ENCODE measurements at regions not wholly inside any gene's neighbourhood (a gene's known extent, or its start where the extent isn't known, plus 50 kb on each side); places are given as distances from the start of the nearest gene placed in this dataset.

DNA sequence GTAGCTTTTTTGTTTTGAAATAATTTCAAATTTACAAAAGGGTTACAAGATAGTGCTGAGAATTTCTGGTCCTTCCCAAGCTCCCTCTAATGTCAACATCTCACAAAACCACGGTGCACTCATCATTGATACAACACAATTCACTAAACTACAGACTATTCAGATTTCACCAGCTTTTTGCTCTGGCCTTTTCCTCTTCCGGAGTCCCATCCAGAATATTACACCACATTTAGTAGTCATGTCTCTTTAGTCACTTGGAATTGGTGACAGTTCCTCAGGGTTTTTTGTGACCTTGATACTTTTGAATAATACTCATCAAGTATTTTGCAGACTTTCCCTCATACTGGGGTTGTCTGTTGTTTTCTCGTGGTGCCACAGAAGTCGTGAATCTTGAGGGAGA lies 484.0 kb downstream of the GADD45G start:
- no peak overlapping the region for H3K4ac ChIP-seq (replicated peaks; ENCODE audit: insufficient read length, low read depth, low read length)
- 91% methylated on average over 4 of the region's 4 CpGs; no CpG with 5 or more reads in 1 of the 2 experiments for WGBS, 2 experiments (ENCODE audit: extremely low coverage in 1 of 2, insufficient coverage in 1 of 2, insufficient read length in 1 of 2, insufficient replicate concordance in 2 of 2, low coverage in 1 of 2, low lambda C conversion rate in 2 of 2, missing lambda C conversion rate in 1 of 2)
- H4K8ac ChIP-seq (ENCODE audit: extremely low read depth, insufficient read depth, low read length): no peak overlapping the region
- H2AFZ ChIP-seq (ENCODE audit: low read length): no peak overlapping the region
- FAIRE-seq (no peak), DNase-seq (ENCODE audit: low read depth in 1 of 2, low spot score in 2 of 2) (no peak)
- H3K4me1 ChIP-seq (replicated peaks in 1 of 4; ENCODE audit: control insufficient read depth in 3 of 4, insufficient read depth in 4 of 4, low read length in 3 of 4): peaks cover 2 to 7% (median 3%) of the 10 kb centered on the region in 4 experiments
- no peak overlapping the region for H2BK20ac ChIP-seq (ENCODE audit: low read length)
- CTCF ChIA-PET (ENCODE audit: partially characterized antibody): interaction anchor here (1.5 to 1.7 kb wide), 3 partner anchors 11 to 493 kb away, joined by 3 to 5 read pairs (median 4); no protein-coding TSS in a partner anchor
- H4K20me1 ChIP-seq (replicated peaks in 1 of 2; ENCODE audit: control insufficient read depth in 1 of 2, insufficient read depth in 2 of 2, low read length in 2 of 2): no peaks in the 10 kb centered on the region
- H2BK5ac ChIP-seq (ENCODE audit: low read depth, low read length): no peak overlapping the region
- no peak overlapping the region for H3K4me2 ChIP-seq (ENCODE audit: insufficient read depth in 1 of 2, low read depth in 2 of 2, low read length in 2 of 2)
- H3K27me3 ChIP-seq (replicated peaks in 1 of 4; ENCODE audit: control insufficient read depth in 3 of 4, extremely low read depth in 1 of 4, insufficient read depth in 3 of 4, low read length in 3 of 4): no peaks in the 10 kb centered on the region
- no peaks in the 10 kb centered on the region; the same call in 1 of the 2 replicates for H3K23me2 ChIP-seq (ENCODE audit: low read depth, low read length)
- no peak overlapping the region for H3K27ac ChIP-seq (ENCODE audit: low read depth, low read length)
- no peak overlapping the region for H2BK120ac ChIP-seq (replicated peaks; ENCODE audit: low read depth, low read length)
- no peak overlapping the region for H2BK12ac ChIP-seq (ENCODE audit: low read depth, low read length)
- H2AK5ac ChIP-seq (ENCODE audit: low read depth, low read length): no peak overlapping the region
- no peak overlapping the region for H3K23ac ChIP-seq (ENCODE audit: insufficient read length)
- no peak overlapping the region for H3K18ac ChIP-seq (ENCODE audit: extremely low read depth, low read length)
- no peak overlapping the region for H4K91ac ChIP-seq (replicated peaks; ENCODE audit: insufficient read length, low read length)
- H3K56ac ChIP-seq (replicated peaks; ENCODE audit: insufficient read length, low read depth, low read length): no peak overlapping the region
- H3K36me3 ChIP-seq (ENCODE audit: control insufficient read depth in 2 of 4, insufficient read depth in 4 of 4, low read length in 3 of 4): no peaks in the 10 kb centered on the region
- H3K9me3 ChIP-seq (ENCODE audit: insufficient read depth in 2 of 2, low read depth in 1 of 2, low read length in 1 of 2): no peaks in the 10 kb centered on the region
- no peak overlapping the region for H4K5ac ChIP-seq (ENCODE audit: insufficient read length, low read depth, low read length)
- no peaks in the 10 kb centered on the region for H3K79me2 ChIP-seq (ENCODE audit: control insufficient read depth in 1 of 2, insufficient read depth in 2 of 2, low read length in 2 of 2)
- H3K79me1 ChIP-seq (ENCODE audit: low read depth, low read length): no peaks in the 10 kb centered on the region
- H3K4me3 ChIP-seq (ENCODE audit: extremely low read depth in 1 of 4, insufficient read depth in 2 of 4, low read depth in 3 of 4, low read length in 4 of 4): no peak overlapping the region
- no peak overlapping the region for H3K14ac ChIP-seq (ENCODE audit: insufficient read length)
- POLR2A ChIA-PET (ENCODE audit: partially characterized antibody): no interaction called here
- H3K9ac ChIP-seq (replicated peaks in 1 of 4; ENCODE audit: extremely low read depth in 1 of 4, low read depth in 3 of 4, low read length in 3 of 4): no peak overlapping the region
- H2BK15ac ChIP-seq (ENCODE audit: low read length): no peak overlapping the region
- TF ChIP-seq, protein P1, sequence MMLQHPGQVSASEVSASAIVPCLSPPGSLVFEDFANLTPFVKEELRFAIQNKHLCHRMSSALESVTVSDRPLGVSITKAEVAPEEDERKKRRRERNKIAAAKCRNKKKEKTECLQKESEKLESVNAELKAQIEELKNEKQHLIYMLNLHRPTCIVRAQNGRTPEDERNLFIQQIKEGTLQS (IDR thresholded peaks at IDR 0.05; ENCODE audit: insufficient read depth, low read depth, low read length): no peak
- TF ChIP-seq, protein P2, sequence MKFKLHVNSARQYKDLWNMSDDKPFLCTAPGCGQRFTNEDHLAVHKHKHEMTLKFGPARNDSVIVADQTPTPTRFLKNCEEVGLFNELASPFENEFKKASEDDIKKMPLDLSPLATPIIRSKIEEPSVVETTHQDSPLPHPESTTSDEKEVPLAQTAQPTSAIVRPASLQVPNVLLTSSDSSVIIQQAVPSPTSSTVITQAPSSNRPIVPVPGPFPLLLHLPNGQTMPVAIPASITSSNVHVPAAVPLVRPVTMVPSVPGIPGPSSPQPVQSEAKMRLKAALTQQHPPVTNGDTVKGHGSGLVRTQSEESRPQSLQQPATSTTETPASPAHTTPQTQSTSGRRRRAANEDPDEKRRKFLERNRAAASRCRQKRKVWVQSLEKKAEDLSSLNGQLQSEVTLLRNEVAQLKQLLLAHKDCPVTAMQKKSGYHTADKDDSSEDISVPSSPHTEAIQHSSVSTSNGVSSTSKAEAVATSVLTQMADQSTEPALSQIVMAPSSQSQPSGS (IDR thresholded peaks at IDR 0.05; ENCODE audit: low read length): no peak
- TF ChIP-seq RAD21 (IDR thresholded peaks at IDR 0.05 in 1 of 2, conservative IDR thresholded peaks at IDR 0.05 in 1 of 2; ENCODE audit: low read depth in 2 of 2, low read length in 2 of 2) (no peak), TAF1 (IDR thresholded peaks at IDR 0.05; ENCODE audit: low read depth, low read length) (no peak), GABPA (IDR thresholded peaks at IDR 0.05; ENCODE audit: borderline replicate concordance, insufficient read depth, low read length) (no peak), SAP30 (IDR thresholded peaks at IDR 0.05; ENCODE audit: insufficient read depth, insufficient replicate concordance, low read length) (no peak), RFX5 (IDR thresholded peaks at IDR 0.05; ENCODE audit: borderline replicate concordance, low read depth, low read length) (no peak), EP300 (IDR thresholded peaks at IDR 0.05; ENCODE audit: borderline replicate concordance in 1 of 2, low read depth in 2 of 2, low read length in 2 of 2) (no peak), YY1 (IDR thresholded peaks at IDR 0.05; ENCODE audit: low read depth, low read length) (no peak)
- TF ChIP-seq, protein P3, sequence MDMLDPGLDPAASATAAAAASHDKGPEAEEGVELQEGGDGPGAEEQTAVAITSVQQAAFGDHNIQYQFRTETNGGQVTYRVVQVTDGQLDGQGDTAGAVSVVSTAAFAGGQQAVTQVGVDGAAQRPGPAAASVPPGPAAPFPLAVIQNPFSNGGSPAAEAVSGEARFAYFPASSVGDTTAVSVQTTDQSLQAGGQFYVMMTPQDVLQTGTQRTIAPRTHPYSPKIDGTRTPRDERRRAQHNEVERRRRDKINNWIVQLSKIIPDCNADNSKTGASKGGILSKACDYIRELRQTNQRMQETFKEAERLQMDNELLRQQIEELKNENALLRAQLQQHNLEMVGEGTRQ (IDR thresholded peaks at IDR 0.05; ENCODE audit: low read length): no peak

All from H1 (cell line).